Coronary artery (tissue), 2 donors: ENCODE measurements at regions not wholly inside any gene's neighbourhood (a gene's known extent, or its start where the extent isn't known, plus 50 kb on each side); places are given as distances from the start of the nearest gene placed in this dataset.
"Not testable (repeated sequence)": the region's sequence is repeated elsewhere in the genome, so short reads cannot be mapped to it uniquely, and the experiment has no call there.

ENCODE experiments used
- DNase-seq: peaks from one replicate; pipeline ENCODE4 v3.0.0-alpha.2; 2017; ENCODE audit warnings: low spot score
- H3K27ac ChIP-seq, 2 donors: fragments of 200-600 bp; sonication (generic); one replicate each; pipeline ENCODE4 v1.5.1; 2016 to 2019
- H3K4me3 ChIP-seq: fragments of 200-600 bp; sonication (generic); 2 replicates; pipeline ENCODE4 v1.5.1; 2016; ENCODE audit warnings: mild to moderate bottlenecking, moderate library complexity
- TF ChIP-seq, protein P1 (sequence below): fragments of 200-600 bp; sonication (generic); IDR thresholded peaks from one replicate; pipeline ENCODE4 v1.5.1; 2019; ENCODE audit warnings: antibody characterized with exemption

DNA sequence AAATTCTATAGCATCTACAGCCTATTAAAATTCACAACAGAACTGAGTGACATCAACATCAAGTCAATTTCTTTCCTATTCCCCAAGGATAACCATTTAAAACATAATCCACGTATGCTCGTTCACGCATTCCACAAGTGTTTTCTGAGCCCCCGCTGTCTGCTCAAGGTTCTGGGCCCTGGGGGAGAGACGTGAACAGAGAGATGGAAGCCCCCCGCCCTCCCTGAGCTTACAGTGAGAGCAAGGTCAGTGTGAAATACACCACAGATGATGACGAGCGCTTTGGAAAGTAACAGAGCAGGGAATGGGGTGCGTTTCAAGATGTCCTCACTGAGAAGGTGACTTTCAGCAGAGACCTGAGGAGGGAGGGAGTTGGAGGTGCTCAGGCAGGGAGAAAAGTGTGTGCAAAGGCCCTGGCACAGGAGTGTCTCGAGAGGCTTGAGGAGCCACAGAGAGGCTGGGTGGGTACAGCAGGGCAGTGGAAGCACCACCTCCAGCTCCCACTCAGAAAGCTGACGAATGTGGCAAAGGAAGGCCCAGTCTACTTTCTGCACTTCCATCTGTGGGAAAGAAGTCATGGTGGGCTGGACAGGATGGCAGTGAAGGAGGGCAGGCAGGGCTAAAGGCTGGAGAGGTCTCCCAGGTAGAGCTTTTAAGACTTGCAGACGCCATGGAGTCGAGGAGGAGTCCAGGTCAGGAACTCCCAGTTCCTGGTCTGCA is 88.3 kb downstream of the DLL1 start:
- H3K4me3 ChIP-seq, result no peak overlapping the region
- DNase-seq, result peak; percentile 50
- TF ChIP-seq, protein P1, sequence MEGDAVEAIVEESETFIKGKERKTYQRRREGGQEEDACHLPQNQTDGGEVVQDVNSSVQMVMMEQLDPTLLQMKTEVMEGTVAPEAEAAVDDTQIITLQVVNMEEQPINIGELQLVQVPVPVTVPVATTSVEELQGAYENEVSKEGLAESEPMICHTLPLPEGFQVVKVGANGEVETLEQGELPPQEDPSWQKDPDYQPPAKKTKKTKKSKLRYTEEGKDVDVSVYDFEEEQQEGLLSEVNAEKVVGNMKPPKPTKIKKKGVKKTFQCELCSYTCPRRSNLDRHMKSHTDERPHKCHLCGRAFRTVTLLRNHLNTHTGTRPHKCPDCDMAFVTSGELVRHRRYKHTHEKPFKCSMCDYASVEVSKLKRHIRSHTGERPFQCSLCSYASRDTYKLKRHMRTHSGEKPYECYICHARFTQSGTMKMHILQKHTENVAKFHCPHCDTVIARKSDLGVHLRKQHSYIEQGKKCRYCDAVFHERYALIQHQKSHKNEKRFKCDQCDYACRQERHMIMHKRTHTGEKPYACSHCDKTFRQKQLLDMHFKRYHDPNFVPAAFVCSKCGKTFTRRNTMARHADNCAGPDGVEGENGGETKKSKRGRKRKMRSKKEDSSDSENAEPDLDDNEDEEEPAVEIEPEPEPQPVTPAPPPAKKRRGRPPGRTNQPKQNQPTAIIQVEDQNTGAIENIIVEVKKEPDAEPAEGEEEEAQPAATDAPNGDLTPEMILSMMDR, result no peak
- H3K27ac ChIP-seq, result no peak overlapping the region

DNA sequence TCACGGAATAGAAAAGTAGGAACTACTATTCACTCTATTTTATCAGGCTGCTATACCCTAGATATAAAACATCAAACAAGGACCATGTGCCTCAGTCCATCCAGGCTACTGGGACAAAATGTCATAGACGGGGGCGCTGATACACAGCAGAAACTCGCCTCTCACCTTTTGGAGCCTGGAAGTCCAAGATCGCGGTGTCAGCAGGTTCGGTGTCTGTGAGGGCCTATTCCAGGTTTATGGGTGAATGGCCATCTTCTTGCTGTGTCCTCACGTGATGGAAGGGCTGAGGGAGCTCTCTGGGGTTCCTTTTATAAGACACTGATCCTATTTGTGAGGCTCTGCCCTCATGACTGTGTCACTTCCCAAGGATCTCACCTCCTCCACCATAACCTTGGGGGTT is 89.5 kb downstream of the DLL1 start:
- TF ChIP-seq, protein P1, result no peak
- DNase-seq, result peak; percentile 21
- Histone ChIP-seq H3K4me3 (no peak overlapping the region), H3K27ac (no peak overlapping the region)

DNA sequence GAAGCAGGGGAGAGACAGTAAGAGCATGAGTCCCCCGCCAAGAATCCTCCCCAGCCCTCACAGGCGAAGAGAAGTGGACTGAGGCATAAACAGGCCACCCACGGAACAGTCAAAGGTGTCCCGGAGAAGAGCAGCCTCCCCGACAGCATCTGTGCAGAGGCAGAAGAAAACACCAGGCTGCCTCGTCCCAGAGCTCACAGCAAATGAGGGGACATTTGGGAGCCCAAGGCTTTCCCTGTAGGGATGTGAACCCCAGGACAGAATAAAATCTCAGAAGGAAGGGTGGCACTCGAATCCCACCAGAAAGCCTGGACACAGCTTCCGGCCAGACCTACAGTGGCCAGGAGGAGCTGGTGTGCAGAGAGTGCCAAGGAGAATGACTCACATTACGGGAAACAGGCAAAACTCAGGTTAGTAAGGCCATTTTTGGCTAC is 90.4 kb downstream of the DLL1 start:
- DNase-seq, result peak; percentile 52
- Histone ChIP-seq H3K4me3 (no peak overlapping the region), H3K27ac (no peak overlapping the region)
- TF ChIP-seq, protein P1, result no peak

DNA sequence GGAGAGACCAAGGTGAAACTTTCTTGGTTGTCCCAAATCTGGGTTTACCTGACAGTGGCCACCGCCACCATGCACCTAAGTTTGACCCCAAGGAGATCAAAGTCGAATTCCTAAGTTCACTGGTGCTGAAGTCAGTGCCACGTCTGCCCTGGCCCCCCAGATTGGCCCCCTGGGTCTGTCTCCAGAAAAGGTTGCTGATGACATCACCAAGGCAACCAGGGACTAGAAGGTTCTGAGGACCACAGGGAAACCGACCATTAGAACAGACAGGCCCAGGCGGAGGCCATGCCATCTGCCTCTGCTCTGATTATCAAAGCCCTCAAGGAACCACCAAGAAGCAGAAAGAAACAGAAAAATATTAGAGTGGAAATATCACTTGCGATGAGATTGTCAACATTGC is 91.2 kb downstream of the DLL1 start:
- TF ChIP-seq, protein P1, result no peak
- peak; percentile 52 for DNase-seq
- Histone ChIP-seq H3K27ac (no peak overlapping the region), H3K4me3 (no peak overlapping the region)

DNA sequence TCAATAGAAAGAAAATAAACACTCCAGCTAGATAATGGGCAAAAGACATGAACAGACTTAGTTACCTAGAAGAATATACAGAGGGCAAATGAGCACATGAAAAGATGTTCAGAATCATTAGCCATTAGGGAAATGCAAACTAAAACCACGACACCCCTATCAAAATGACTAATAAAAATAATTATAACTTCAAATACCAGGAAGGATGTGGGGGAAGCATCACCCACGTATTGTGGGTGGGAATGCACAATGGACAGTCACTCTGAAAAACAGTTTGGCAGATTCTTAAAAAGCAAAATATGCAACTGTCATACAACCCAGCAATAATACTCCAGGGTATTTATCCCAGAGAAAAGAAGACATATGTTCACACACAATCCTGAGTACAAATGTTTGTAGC is 92.6 kb downstream of the DLL1 start:
- no peak for DNase-seq
- no peak overlapping the region for H3K4me3 ChIP-seq
- H3K27ac ChIP-seq, result no peak overlapping the region
- TF ChIP-seq, protein P1, result no peak

DNA sequence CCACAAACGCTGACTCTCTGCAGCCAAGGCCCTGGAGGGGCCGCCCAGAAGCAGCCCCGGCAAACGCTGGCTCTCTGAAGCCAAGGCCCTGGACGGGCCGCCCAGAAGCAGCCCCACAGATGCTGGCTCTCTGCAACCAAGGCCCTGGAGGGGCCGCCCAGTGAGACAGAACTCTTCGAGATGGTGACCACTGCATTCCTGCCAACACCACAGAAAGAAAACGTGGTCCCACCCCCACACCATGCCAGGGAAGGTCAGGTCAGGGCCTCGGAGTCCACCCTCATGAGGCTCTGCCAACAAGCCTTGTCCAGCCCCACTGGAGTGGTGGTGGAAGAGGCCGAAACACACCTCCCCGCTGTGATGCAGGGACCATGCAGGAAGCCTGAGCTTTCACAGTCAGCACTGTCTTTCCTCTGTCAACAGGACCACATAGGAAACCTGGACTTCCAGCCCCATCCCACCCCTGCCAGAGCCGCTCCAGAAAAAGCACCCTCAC is 97.5 kb downstream of the DLL1 start:
- no peak overlapping the region for H3K27ac ChIP-seq
- peak; percentile 45 for DNase-seq
- H3K4me3 ChIP-seq, result no peak overlapping the region
- TF ChIP-seq, protein P1, result no peak

DNA sequence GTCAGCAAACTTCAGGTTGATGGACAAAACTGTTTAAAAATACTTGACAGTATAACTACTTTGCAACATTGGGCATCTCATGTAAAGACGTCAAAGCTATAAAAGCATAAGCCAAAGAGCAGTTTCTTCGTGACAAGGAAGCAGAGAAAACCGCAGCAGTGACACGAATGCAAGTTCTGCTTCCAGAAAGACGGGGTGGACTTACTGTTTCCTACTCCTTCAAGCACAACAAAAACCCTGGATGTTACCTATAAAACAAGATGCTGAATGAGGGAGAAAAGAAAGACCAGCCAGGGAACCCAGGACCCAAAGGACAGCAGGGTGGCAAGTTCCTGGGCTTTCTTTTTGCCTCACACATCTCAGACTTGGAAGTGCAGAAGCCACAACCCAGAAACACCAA is 98.0 kb downstream of the DLL1 start:
- Histone ChIP-seq H3K4me3 (no peak overlapping the region), H3K27ac (no peak overlapping the region)
- TF ChIP-seq, protein P1, result no peak
- no peak for DNase-seq

DNA sequence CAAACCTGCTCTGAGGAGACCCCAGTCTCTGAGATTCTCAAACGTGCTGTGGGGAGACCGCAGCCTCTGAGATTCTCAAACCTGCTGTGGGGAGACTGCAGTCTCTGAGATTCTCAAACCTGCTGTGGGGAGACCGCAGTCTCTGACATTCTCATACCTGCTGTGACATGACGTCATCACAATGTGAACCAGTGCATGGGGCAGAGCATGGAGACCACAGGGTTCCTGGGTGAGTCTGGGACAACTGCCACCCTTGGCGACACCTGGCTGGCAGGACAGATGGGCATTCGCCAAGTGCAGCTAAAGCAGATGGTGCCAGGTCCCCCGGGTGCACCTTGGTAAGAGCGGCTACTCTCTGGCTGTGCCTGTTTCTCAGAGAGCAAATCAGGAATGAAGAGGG is 98.8 kb downstream of the DLL1 start:
- H3K4me3 ChIP-seq, H3K27ac ChIP-seq: not testable (repeated sequence)
- DNase-seq, result peak; percentile 43
